GM21526 (cell line): ENCODE measurements at regions not wholly inside any gene's neighbourhood (a gene's known extent, or its start where the extent isn't known, plus 50 kb on each side); places are given as distances from the start of the nearest gene placed in this dataset.
"Not testable (repeated sequence)": the region's sequence is repeated elsewhere in the genome, so short reads cannot be mapped to it uniquely, and the experiment has no call there.

Source experiments
- ATAC-seq: cut with Tn5 transposase; IDR thresholded peaks from one replicate; pipeline ENCODE4 v1.9.1; 2021; ENCODE audit warnings: moderate library complexity; ENCODE audit not compliant: unreplicated experiment, low FRiP score

DNA sequence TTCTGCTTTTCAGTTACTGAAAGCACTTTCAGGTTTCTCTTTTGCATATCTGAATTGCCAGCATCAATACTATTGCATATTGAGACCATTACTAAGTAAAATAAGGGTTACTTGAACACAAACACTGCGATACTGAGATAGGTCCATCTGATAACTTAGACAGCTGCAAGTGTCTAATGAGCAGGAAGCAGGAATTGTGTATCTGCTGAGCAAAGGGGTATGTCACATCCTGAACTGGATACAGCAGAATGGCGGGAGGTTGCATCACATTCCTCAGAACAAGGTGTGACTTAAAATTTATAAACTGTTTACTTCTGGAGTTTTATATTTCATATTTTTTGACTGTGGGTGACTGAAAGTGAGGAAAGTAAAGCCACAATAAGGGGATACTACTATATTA is 142.7 kb downstream of the POTEM start:
- not testable (repeated sequence) for ATAC-seq

DNA sequence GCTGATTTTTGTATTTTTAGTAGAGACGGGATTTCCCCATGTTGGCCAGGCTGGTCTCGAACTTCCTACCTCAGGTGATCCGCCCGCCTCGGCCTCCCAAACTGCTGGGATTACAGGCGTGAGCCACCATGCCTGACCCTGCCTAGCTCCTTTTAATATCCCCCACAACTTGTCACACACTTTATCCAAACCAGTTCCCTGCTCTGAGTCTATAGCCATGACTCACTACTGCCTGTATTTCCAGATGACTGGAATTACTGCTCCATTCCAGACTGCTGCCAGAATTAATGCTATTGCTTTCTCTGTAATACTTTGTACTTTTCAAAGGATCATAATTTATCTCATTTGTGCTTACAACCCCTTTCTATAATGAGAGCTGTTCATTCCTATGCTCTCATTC is 153.1 kb downstream of the POTEM start:
- ATAC-seq, result not testable (repeated sequence)

- ATAC-seq, result not testable (repeated sequence)
Measured at GRCh38 chr14:19126269-19127051, 159.2 kb downstream of the POTEM start.

DNA sequence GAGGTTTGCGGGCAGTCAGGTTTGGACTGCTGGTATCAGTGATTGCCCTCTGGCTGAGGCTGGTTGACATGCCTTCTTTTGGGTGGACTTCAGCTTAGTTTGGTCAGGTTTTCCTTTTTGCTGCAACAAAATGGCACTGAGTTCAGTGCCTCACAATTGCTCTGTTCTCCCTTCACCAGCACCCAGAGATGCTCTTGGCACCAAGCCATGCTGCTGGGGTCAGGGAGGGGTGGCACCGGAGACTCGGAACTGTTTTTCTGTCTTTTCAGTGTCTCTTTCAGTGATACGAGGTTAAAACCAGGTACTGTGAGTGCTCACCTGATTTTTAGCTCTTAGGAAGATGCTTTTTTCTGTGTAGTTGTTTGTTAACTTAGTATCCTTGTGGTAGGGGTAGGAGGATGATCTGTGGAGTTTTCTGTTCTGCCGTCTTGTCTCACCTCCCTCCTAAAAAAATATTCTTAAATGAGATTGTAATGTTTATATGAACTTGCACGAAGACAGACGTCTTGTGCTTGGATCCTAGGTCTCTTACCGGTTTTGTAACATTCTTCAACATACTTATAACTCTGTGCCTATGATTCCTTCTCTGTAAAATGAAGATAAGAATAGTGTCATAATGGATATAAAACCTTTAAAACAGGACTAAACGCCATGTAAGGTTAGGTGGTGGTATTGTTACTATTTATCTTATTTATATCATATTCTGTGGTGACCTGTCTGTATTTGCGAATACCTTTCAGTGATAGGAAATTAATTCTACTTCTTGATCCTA is 160.6 kb downstream of the POTEM start:
- not testable (repeated sequence) for ATAC-seq

- ATAC-seq, result not testable (repeated sequence)
Measured at GRCh38 chr14:19131553-19131952, 164.3 kb downstream of the POTEM start.

DNA sequence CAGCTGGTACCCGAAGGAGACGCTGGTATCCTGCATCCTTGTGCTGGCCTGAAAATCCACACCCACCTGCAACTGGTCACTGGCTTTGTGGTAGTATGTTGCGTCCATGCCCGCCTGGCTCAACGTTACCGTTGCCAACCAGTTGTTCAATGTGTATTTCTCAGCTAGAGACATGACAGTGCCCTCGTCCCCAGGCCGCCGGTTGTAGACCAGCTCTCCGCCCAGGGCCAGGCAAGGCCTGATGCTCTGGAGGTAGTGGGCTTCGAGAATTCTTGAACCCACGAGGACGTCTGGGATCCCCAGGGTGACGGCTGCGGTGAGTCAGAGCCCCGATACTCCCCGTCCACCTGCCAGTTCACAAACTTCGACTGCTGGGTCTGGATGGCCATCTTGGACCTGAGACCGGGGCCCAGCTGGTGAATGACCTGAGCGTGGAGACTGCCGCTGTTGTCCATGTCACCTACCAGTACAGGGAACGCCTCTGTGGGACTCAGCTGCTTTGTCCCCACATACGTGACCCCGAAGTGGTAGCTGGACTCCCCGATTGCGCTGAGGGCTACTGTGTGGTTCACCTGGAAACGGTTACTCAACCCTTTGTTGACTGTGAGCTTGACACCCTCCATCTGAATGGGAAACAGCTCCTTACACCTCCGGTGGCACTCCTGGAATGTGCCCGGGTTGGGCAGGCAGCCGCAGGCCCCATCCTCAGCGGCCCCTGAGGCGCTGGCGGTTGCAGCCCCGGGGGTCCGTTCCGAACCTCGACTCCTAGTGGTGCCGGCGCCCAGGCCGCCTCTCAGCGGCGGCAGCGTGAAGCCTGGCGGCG is 165.0 kb downstream of the POTEM start:
- not testable (repeated sequence) for ATAC-seq

GRCh38 chr14:19132836-19133120 is 165.5 kb downstream of the POTEM start:
- ATAC-seq, result not testable (repeated sequence)

DNA sequence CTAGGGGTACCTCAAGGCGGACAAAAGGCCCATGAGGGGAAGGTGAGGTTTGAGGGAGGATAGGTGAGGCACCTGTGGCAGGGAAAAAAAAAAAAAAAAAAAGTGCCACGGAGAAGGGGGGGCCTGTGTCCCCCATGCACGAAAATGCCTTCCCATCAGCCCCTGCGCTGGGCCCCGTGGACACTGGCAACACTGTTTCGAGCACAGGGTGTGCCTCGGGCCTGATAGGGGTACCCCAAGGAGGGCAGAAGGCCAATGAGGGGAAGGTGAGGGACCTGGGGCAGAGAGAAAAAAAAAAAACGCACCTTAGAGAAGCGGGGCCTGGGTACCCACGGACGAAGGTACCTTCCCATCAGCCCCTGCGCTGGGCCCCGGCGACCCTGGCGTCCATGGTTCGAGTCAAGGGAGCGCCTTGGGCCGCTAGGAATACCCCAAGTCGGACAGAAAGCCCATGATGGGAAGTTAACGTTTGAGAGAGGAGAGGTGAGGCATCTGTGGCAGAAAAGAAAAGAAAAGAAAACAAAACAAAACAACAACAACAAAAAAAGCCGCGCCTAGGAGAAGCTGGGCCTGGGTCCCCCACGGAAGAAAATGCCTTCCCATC is 190.0 kb downstream of the POTEM start:
- not testable (repeated sequence) for ATAC-seq

DNA sequence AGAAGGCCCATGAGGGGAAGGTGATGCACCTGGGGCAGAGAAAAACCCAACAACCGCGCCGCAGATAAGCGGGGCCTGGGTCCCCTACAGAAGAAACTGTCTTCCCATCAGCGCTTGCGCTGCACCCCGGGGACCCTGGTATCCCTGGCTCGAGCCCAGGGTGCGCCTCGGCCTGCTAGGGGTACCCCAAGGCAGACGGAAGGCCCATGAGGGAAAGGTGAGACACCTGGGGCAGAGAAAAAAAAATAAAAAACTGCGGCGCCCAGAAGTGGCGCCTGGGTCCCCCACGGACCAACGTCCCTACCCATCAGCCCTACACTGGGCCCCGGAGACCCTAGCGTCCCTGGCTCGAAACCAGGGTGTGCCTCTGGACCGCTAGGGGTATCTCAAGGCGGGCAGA is 190.8 kb downstream of the POTEM start:
- ATAC-seq, result not testable (repeated sequence)

DNA sequence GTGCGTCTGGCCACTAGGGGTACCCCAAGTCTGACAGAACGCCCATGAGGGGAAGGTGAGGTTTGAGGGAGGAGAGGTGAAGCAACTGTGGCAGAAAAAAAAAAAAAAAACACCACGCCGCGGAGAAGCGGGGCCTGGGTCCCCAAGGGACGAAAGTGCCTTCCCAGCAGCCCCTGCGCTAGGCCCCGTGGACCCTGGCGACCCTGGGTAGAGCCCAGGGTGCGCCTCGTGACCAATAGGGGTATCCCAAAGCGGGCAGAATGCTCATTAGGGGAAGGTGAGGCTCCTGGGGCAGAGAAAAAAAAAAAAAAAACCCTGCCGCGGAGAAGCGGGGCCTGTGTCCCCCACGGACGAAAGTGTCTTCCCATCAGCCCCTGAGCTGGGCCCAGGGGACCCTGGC is 191.4 kb downstream of the POTEM start:
- not testable (repeated sequence) for ATAC-seq

DNA sequence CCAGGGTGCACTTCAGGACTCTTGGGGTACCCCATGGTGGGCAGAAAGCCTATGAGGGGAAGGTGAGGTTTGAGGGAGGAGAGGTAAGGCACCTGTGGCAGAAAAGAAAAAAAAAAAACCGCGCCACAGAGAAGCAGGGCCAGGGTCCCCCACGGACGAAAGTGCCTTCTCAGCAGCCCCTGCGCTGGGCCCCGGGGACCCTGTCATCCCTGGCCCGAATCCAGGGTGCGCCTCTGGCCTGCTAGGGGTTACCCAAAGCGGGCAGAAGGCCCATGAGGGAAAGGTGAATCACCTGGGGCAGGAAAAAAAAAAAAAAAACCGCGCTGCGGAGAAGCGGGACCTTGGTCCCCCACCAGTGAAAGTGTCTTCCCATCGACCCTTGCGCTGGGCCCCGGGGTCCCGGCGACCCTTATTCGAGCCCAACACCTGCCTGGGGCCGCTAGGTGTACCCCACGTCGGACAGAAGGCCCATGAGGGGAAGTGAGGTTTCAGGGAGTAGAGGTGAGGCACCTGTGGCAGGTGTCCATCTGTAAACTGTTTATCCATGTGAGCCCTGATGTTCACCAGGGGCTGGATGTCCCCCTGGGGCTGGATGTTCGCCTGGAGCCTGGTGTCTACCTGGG is 191.9 kb downstream of the POTEM start:
- ATAC-seq, result not testable (repeated sequence)

GRCh38 chr14:19160379-19160778 is 193.1 kb downstream of the POTEM start:
- not testable (repeated sequence) for ATAC-seq

DNA sequence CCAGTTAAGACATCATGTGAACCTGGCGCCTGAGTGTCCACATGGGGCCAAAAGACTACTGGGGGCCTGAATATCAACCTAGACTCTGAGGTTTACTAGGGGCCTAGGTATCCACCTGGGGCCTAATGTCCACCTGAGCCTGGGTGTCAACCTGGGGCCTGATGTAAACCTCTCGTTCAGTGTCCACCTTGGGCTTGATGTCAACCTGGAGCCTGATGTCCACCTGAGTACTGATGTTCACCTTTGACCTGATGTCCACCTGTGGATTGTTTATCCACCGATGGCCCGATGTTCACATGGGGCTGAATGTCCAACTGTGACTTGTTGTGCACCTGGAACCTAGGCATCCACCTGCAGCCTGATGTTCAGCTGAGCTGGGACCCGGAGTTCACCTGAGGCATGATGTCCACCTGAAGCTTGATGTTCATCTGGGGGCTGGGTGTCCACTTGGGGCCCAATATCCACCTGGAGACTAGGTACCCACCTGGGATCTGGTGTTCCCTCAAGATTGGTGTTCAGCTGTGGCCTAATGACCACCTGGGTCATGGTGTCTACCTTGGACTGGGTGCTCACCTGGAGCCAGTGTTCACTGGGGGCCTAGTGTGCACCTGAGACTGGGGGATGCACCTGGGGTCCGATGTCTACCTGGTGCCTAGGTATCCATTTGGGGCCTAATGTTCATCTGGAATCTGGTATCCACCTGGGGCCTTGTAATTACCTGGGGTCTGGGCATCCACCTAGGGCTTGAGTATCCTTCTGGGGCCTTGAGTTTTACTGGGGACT is 194.2 kb downstream of the POTEM start:
- ATAC-seq, result not testable (repeated sequence)

GRCh38 chr14:19162034-19162706 is 194.9 kb downstream of the POTEM start:
- ATAC-seq, result not testable (repeated sequence)

DNA sequence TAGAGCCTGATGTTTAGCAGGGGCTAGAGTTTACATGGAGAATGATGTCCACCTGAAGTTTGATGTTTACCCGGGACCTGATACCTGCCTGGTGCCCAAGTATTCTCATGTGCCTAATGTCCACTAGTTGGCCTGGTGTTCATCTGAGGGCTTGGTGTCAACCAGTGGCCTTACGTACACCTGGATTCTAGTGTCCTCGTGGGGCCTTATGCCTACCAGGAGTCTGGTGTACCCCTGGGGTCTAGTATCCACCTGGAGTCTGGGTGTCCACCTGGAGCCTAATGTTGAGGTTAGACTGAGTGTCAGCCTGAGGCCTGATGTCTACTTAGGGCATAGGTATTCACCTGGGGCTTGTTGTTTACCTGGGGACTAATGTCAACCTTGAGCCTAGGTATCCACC is 195.7 kb downstream of the POTEM start:
- ATAC-seq, result not testable (repeated sequence)

DNA sequence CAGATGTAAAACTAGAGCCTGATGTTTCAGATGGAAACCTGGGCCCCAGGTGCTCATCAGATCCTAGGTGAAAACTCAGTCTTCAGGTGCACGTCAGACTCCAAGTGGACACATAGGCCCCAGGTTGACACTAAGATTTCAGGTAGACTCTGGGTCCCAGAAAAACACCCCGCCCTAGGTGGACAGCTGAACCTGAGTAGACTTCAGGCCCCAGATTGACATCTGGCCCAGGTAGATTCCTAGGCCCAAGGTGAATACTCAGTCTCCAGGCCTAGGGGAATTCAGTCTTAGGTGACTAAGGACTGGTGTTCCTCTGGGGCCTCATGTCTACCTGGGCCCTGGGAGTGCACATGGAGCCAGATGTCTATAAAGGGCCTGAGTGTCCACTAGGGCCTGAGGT is 196.7 kb downstream of the POTEM start:
- ATAC-seq, result not testable (repeated sequence)

- ATAC-seq, result not testable (repeated sequence)
Measured at GRCh38 chr14:19164426-19164825, 197.2 kb downstream of the POTEM start.

DNA sequence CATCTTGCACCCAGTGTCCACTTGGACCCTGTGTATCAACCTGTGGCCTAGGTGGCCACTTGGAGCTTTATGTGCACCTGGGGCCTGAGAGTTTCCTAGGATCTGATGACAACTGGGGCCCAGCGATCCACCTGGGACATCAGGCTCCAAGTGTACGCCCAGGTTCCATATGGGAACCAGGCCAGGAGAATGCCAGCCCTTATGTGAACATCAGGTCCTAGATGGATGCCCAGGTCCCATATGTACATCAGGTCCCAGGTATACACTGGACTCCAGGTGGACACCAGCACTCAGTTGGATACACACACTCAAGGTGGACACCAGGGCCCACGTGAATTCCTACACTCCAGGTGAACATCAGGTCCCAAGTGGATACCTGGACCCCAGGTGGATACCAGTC is 198.8 kb downstream of the POTEM start:
- not testable (repeated sequence) for ATAC-seq
